CD4-positive, alpha-beta T cell treated with Interferon alpha-2 for 1 hour (primary cell): ENCODE measurements at regions not wholly inside any gene's neighbourhood (a gene's known extent, or its start where the extent isn't known, plus 50 kb on each side); places are given as distances from the start of the nearest gene placed in this dataset.

Source experiments
- DNase-seq, 2 donors: peaks; one replicate each; pipeline ENCODE4 v3.0.0-alpha.2; 2020 to 2022

- DNase-seq, result no peak
These were observed 168.5 kb upstream of the FOXN2 start for GRCh38 chr2:48145845-48146452.

GRCh38 chr2:48146552-48146951 is 167.9 kb upstream of the FOXN2 start:
- peak; percentile 7 to 9 for DNase-seq

- no peak for DNase-seq
These were observed 166.8 kb upstream of the FOXN2 start for GRCh38 chr2:48147719-48148118.

GRCh38 chr2:48148841-48149430 is 165.5 kb upstream of the FOXN2 start:
- no peak for DNase-seq

GRCh38 chr2:48157150-48157549 is 157.3 kb upstream of the FOXN2 start:
- DNase-seq, result no peak

GRCh38 chr2:48161628-48162027 is 152.9 kb upstream of the FOXN2 start:
- no peak for DNase-seq

- DNase-seq, result no peak
These were observed 151.7 kb upstream of the FOXN2 start for GRCh38 chr2:48162742-48163141.

GRCh38 chr2:48165070-48165753 is 149.3 kb upstream of the FOXN2 start:
- no peak for DNase-seq

GRCh38 chr2:48169141-48169592 is 145.3 kb upstream of the FOXN2 start:
- DNase-seq, result no peak

- no peak for DNase-seq
These were observed 144.2 kb upstream of the FOXN2 start for GRCh38 chr2:48170281-48170680.

- DNase-seq, result no peak
These were observed 141.3 kb upstream of the FOXN2 start for GRCh38 chr2:48173141-48173540.

GRCh38 chr2:48174503-48174902 is 140.0 kb upstream of the FOXN2 start:
- DNase-seq, result no peak

GRCh38 chr2:48175254-48175653 is 139.2 kb upstream of the FOXN2 start:
- DNase-seq, result no peak

GRCh38 chr2:48175656-48176055 is 138.8 kb upstream of the FOXN2 start:
- no peak for DNase-seq

- DNase-seq, result no peak
These were observed 137.6 kb upstream of the FOXN2 start for GRCh38 chr2:48176876-48177275.

- no peak for DNase-seq
These were observed 135.9 kb upstream of the FOXN2 start for GRCh38 chr2:48178611-48179010.

GRCh38 chr2:48180557-48180956 is 133.9 kb upstream of the FOXN2 start:
- no peak for DNase-seq

GRCh38 chr2:48183276-48183675 is 131.2 kb upstream of the FOXN2 start:
- DNase-seq, result no peak

- DNase-seq, result no peak
These were observed 130.5 kb upstream of the FOXN2 start for GRCh38 chr2:48183991-48184390.

- no peak for DNase-seq
These were observed 127.0 kb upstream of the FOXN2 start for GRCh38 chr2:48187503-48187902.

- DNase-seq, result peak; percentile 10 to 54
These were observed 124.8 kb upstream of the FOXN2 start for GRCh38 chr2:48189552-48190228.

GRCh38 chr2:48190230-48190629 is 124.3 kb upstream of the FOXN2 start:
- no peak for DNase-seq

GRCh38 chr2:48194641-48195040 is 119.8 kb upstream of the FOXN2 start:
- no peak for DNase-seq

- DNase-seq, result no peak
These were observed 119.3 kb upstream of the FOXN2 start for GRCh38 chr2:48195169-48195568.
